GM19468 (cell line): ENCODE measurements at regions not wholly inside any gene's neighbourhood (a gene's known extent, or its start where the extent isn't known, plus 50 kb on each side); places are given as distances from the start of the nearest gene placed in this dataset.
A peak's percentile ranks its signal among the peaks of the same experiment; 100 is the strongest.

ENCODE experiments used
- ATAC-seq: cut with Tn5 transposase; IDR thresholded peaks from one replicate; pipeline ENCODE4 v1.9.1; 2021; ENCODE audit warnings: mild to moderate bottlenecking, moderate library complexity, moderate number of reproducible peaks; ENCODE audit not compliant: unreplicated experiment; ENCODE audit errors: extremely low read depth

GRCh38 chr2:201968050-201968449, 65.6 kb upstream of the FZD7 start:
- no peak for ATAC-seq

GRCh38 chr2:201968476-201968875, 65.2 kb upstream of the FZD7 start:
- ATAC-seq = no peak

GRCh38 chr2:201969241-201969937, 64.3 kb upstream of the FZD7 start:
- ATAC-seq = no peak

- ATAC-seq = no peak
Measured at GRCh38 chr2:201969938-201970785, 63.5 kb upstream of the FZD7 start.

GRCh38 chr2:201970786-201971108, 62.9 kb upstream of the FZD7 start:
- no peak for ATAC-seq

- ATAC-seq = no peak
Measured at GRCh38 chr2:201971531-201972228, 62.0 kb upstream of the FZD7 start.

GRCh38 chr2:201972621-201973255, 60.9 kb upstream of the FZD7 start:
- ATAC-seq = no peak

- ATAC-seq = no peak
Measured at GRCh38 chr2:201973305-201973928, 60.2 kb upstream of the FZD7 start.

- ATAC-seq = no peak
Measured at GRCh38 chr2:201974171-201975100, 59.2 kb upstream of the FZD7 start.

- no peak for ATAC-seq
Measured at GRCh38 chr2:201975434-201975833, 58.2 kb upstream of the FZD7 start.

GRCh38 chr2:201975964-201976612, 57.6 kb upstream of the FZD7 start:
- no peak for ATAC-seq

GRCh38 chr2:201977651-201978050, 56.0 kb upstream of the FZD7 start:
- ATAC-seq = no peak

- no peak for ATAC-seq
Measured at GRCh38 chr2:201978333-201978732, 55.3 kb upstream of the FZD7 start.

GRCh38 chr2:201978986-201979385, 54.7 kb upstream of the FZD7 start:
- no peak for ATAC-seq

GRCh38 chr2:201980389-201980821, 53.2 kb upstream of the FZD7 start:
- peak; percentile 45 for ATAC-seq

GRCh38 chr2:201980946-201981345, 52.7 kb upstream of the FZD7 start:
- ATAC-seq = no peak

- no peak for ATAC-seq
Measured at GRCh38 chr2:201983174-201983573, 50.5 kb upstream of the FZD7 start.

GRCh38 chr2:201983800-201984199, 49.9 kb upstream of the FZD7 start:
- ATAC-seq = no peak
